ENCODE measurements at regions not wholly inside any gene's neighbourhood (a gene's known extent, or its start where the extent isn't known, plus 50 kb on each side); places are given as distances from the start of the nearest gene placed in this dataset.

- DNase-seq, result no peak
These were observed 68.6 kb upstream of the ITGA11 start for GRCh38 chr15:68500363-68501258.

GRCh38 chr15:68501259-68501591 lies 69.3 kb upstream of the ITGA11 start:
- DNase-seq, result no peak

GRCh38 chr15:68501616-68502015 lies 69.7 kb upstream of the ITGA11 start:
- no peak for DNase-seq

DNA sequence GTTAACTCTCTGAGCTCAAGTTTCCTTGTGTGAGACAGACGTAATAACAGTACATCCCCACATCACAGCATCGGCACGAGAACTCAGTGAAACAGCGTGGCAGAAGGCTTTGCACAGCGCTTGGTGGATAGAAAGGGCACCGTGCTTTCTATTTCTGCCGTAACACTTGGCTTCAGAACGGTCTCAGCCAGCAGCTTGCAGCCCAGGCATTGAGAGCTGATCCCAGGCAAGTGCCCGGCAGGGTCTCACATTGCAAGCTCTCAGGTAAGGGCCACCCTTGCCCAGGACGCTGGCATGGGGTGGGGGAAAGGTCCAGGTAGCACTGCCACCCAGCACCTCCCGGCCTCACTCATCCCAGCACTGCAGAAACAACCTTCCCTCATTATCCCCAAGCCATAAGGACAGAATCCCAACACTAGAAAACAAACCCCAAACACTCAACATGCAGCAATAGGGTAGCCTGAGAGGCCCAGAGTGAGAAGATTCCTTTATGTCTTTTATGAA lies 70.5 kb upstream of the ITGA11 start:
- DNase-seq, result no peak

GRCh38 chr15:68503213-68503612 lies 71.2 kb upstream of the ITGA11 start:
- no peak for DNase-seq

GRCh38 chr15:68503791-68504680 lies 72.1 kb upstream of the ITGA11 start:
- DNase-seq, result no peak

GRCh38 chr15:68504681-68505170 lies 72.8 kb upstream of the ITGA11 start:
- no peak for DNase-seq

DNA sequence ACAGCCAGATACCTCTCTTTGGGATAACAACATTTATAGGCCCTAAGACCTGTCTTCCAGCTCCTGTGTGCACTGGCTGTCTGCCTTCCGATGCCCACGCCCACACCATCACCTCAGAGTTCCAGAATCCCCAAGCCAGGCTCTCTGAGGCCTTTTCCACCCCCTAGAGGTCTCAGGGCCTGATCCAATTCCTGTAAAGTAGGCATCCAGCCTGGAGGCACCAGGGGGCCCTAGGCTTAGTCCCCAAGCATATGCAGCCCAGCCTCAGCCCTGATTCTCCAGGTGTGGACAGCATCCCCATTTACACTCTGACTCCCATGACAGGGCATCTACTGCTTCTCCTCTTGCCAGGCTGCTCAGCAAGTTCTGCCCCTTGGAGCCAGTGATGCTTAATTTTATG lies 72.7 kb upstream of the CORO2B start:
- DNase-seq, result no peak

DNA sequence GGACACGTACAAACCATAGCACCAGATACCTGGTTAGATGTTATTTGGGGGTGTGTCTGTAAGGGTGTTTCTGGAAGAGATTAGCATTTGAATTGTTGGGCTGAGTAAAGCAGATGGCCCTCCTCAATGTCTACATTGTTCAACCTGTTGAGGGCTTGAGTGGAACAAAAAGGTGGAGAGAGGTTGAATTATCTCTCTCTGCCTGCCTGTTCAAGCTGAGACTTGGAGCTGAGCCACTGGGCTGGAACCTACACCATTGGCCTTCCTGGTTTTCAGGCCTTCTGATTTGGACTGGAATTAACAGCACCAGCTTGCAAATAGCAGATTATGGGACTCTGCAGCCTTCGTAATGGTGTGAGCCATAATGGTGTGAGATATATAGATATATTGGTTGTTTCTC lies 71.3 kb upstream of the CORO2B start:
- DNase-seq, result no peak

DNA sequence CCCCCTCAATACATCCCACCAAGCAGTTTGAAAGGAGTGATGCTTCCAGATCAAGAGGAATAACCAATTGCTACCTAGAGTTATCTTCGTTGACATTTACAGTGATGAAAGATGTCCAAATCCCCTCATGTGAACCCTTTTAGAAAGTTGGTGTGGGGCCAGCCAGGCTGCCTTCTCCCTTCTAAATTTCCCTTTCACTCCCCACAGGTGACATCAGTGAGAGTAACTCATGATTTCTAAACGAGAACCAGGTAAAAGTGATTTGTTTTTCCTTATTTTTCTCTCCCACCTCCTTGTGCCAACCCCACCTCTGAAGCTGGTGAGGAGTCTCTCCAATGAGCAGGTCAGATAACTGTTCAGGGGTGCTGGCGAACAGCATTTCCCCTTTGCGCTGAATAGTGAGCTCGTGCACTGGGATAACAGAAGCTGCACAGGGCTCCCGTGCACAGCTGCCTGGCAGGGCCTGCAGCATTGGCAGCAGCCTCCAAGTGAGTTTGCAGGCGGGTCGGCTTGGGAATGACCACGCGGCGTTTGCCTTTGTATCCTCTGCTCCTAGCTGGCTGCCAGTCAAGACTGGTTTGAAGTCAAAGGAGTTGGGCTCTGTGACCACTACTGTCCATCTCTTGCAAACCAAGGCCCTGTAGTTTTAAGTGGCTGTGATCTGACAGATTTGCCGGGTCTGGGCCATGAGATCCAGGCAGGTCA lies 70.2 kb upstream of the CORO2B start:
- peak in 3 of 58 donors; percentile 11 to 15 (median 12) for DNase-seq

DNA sequence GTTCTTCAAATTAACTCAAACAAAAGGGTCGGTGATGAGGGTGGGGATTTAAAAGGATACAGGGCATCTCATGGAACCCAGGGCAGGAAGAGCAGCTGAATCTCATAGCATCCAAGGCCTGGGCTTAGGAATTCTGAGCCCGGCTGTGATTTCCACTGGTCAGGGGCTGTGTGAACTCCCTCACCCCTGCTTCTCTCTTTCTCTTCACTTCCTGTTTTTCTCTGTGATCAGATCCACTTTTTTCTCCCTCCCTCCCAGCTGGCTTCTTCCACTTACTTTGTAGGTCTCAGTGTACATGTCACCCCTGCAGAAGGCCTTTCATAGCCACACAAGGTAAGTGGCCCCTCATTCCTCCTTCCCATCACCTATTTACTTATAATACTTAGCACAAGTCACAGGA lies 68.2 kb upstream of the CORO2B start:
- no peak for DNase-seq

DNA sequence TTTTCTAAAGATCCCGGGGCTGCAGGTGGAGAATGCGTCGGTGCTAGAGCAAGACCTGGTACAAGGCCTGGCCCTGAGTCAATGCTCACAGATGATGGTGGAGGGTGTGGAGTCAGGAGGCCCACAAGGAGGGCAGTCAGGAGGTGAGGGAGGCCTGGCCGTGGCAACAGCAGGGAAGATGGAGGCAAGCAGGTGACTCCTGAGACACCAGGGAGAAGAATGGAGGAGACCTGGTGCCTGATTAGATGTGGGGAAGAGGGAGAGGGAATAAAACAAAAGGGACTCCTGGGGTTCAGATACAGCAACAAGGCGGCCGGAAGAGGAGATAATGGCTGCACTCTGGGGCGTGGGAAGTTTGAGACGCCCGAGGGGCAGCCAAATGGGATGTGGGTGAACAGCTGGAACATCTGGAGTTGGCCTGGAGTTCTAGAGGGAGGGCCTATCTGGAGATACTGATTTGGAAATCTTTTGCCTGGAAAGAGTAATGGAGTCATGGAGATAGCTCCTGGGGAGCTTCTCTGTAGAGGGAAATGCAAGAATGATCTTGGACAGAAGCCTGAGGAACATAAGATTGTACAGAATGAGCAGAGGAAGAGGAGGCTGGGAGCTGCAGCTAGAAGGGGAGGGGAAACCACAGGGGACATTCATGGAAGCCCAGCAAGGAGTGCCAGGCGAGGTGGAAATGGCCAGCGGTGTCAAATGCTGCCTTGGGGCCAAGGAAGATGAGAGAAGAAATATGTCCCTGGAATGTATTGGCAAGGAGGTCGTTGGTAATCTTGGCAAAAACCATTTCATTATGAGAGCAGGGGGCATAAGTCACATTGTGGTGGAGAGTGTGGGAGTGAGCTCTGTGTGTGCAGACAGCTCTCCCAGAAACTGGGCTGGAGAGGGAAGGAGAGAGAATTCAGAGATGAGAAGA lies 67.5 kb upstream of the CORO2B start:
- no peak for DNase-seq

- no peak for DNase-seq
These were observed 66.7 kb upstream of the CORO2B start for GRCh38 chr15:68512052-68512451.

DNA sequence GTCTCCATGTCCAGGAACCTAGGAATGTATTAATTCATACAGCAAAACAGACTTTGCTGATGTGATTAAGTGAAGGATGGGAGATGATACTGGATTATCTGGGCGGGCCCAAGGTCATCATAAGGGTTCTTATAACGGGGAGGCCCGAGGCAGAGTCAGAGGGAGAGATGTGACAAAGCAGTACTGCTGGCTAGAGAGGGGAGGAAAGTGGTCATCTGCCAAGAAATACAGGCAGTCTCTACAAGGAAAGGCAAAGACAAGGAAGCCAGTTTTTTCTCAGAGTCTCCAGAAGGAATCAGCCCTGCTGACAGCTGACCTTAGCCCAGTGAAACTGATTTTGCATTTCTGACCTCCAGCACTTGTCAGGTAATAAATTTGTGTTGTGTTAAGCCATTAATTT lies 66.2 kb upstream of the CORO2B start:
- DNase-seq, result no peak

- DNase-seq, result no peak
These were observed 63.3 kb upstream of the CORO2B start for GRCh38 chr15:68515371-68516095.

DNA sequence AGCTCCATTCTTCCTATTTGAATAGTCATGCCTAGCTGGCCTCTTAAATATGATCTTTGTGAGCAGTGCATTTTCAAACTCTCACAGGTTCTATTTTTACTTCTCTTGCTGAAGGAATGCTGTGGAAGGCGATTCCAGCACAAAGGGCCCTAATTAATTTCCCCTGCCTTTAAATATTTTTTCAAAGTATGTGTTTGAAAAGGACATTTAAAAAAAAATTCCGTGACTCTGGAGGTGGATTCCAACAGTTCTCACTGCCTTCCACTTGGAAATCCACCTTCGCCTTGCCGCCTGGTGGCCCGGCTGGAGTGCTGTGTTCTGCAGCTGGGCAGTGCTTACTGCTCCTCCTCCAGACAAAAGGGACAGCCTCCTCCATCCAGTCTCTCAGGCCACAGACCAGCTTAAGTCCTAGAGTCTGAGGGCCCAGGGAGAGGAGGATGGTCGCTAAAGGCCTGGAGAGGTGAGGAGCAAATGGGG lies 61.5 kb upstream of the CORO2B start:
- DNase-seq, result peak in 3 of 58 donors; percentile 1 to 4 (median 2)

DNA sequence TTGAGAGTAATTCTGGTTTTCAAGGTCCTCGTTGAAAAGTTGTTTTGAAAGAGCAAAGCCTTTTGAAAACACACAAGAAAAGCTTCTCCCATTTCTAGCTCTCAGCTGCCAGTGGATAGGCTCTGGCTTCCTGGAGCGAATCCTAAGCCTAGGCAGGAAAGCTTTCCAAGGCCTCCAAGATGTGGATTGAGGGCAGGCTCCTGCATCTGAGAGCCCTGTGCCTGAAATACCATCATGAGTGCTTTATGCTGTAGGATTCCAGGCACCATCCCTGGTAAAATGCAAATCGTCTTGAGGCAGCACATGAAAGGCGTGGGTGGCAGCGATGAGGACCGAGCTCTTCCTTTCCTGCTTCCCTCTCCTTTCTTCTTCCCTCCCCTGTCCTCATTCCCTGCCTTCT lies 60.7 kb upstream of the CORO2B start:
- peak in 24 of 58 donors; percentile 4 to 59 (median 22) for DNase-seq

- DNase-seq, result no peak
These were observed 59.9 kb upstream of the CORO2B start for GRCh38 chr15:68518785-68519430.
